ENCODE measurements at regions not wholly inside any gene's neighbourhood (a gene's known extent, or its start where the extent isn't known, plus 50 kb on each side); places are given as distances from the start of the nearest gene placed in this dataset.

DNA sequence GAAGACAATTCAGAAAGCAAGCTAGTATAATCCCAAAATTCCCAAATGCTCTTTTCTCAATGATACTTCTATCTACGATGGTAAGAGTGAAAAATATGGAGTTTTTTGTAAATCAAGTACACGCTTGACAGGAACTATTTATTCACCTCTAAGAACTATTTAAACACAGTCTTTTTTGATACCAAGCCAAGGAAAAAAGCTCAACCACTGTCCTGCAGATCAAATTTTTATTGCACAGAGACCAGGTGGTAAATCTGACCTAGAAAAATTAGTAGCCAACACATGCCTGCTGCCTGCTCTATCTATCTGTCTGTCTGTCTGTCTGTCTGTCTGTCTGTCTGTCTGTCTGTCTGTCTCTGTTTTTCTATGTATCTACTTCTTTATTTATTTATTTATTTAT lies 292.2 kb downstream of the MZT1 start:
- WGBS, 2 donors = 73 to 80% methylated on average over 2 of the region's 2 CpGs
- H3K27me3 ChIP-seq (ENCODE audit: control insufficient read depth in 3 of 3, insufficient read depth in 3 of 3, low read length in 2 of 3) = no peaks in the 10 kb centered on the region
- H3K9me3 ChIP-seq (ENCODE audit: control insufficient read depth in 4 of 4, insufficient read depth in 3 of 4, low read length in 3 of 4) = no peaks in the 10 kb centered on the region
- no peak overlapping the region for H3K9ac ChIP-seq (ENCODE audit: insufficient read depth in 1 of 2, low read length in 2 of 2)
- H3K36me3 ChIP-seq (ENCODE audit: control insufficient read depth in 4 of 4, insufficient read depth in 4 of 4, low read length in 4 of 4) = no peaks in the 10 kb centered on the region
- ATAC-seq (ENCODE audit: insufficient read depth, low FRiP score) = no peak
- DNase-seq = no peak
- no peak overlapping the region for H3K27ac ChIP-seq (ENCODE audit: low read depth in 1 of 2, low read length in 1 of 2)
- TF ChIP-seq, protein P1, sequence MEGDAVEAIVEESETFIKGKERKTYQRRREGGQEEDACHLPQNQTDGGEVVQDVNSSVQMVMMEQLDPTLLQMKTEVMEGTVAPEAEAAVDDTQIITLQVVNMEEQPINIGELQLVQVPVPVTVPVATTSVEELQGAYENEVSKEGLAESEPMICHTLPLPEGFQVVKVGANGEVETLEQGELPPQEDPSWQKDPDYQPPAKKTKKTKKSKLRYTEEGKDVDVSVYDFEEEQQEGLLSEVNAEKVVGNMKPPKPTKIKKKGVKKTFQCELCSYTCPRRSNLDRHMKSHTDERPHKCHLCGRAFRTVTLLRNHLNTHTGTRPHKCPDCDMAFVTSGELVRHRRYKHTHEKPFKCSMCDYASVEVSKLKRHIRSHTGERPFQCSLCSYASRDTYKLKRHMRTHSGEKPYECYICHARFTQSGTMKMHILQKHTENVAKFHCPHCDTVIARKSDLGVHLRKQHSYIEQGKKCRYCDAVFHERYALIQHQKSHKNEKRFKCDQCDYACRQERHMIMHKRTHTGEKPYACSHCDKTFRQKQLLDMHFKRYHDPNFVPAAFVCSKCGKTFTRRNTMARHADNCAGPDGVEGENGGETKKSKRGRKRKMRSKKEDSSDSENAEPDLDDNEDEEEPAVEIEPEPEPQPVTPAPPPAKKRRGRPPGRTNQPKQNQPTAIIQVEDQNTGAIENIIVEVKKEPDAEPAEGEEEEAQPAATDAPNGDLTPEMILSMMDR (IDR thresholded peaks at IDR 0.05; ENCODE audit: control extremely low read depth, extremely low read depth) = no peak
- H3K4me1 ChIP-seq (ENCODE audit: control insufficient read depth in 5 of 5, insufficient read depth in 5 of 5, low read length in 5 of 5) = no peaks in the 10 kb centered on the region
- H3K4me3 ChIP-seq = no peak overlapping the region

DNA sequence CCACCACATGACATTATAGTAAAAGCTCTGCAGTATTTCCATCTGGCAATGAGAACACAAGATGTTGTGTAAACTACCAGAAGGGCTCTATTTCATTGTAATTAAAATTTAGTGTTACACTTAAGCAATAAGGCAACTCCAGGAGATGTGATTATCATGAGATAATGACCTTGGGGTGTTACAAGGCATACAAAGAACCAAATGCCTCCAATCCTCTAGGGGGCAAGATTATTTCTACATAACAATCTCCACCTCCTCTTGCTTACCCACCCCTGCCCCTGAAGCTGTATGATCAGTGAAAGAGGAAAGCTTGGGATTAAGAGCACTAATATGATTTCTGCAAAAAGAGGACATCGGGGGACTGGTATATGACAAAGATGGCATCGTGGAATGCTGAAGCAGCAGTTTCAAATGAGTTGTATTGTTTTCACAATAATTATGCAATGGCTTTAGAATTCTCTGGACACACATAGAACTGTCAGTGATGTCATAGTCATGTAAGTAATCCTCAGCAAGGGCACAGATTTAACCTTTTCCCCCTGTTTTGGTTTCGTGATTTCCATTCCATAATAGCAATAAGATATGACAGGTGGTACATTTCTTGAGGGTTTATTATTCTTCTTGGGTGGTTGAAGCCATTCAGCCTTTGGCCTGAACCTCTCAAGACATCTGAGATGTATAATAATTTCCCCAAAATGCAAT lies 295.3 kb downstream of the MZT1 start:
- Histone ChIP-seq H3K9me3 (ENCODE audit: control insufficient read depth in 4 of 4, insufficient read depth in 3 of 4, low read length in 3 of 4) (no peaks in the 10 kb centered on the region), H3K27ac (ENCODE audit: low read depth in 1 of 2, low read length in 1 of 2) (no peak overlapping the region), H3K4me3 (no peak overlapping the region), H3K27me3 (ENCODE audit: control insufficient read depth in 3 of 3, insufficient read depth in 3 of 3, low read length in 2 of 3) (no peaks in the 10 kb centered on the region), H3K4me1 (ENCODE audit: control insufficient read depth in 5 of 5, insufficient read depth in 5 of 5, low read length in 5 of 5) (no peaks in the 10 kb centered on the region), H3K36me3 (ENCODE audit: control insufficient read depth in 4 of 4, insufficient read depth in 4 of 4, low read length in 4 of 4) (no peaks in the 10 kb centered on the region), H3K9ac (ENCODE audit: insufficient read depth in 1 of 2, low read length in 2 of 2) (no peak overlapping the region)
- ATAC-seq (ENCODE audit: insufficient read depth, low FRiP score) = no peak
- WGBS, 2 donors = 87 to 88% methylated on average over 3 of the region's 3 CpGs
- DNase-seq = peak in 2 of 3 donors; percentile 9 to 17
- TF ChIP-seq, protein P1 (IDR thresholded peaks at IDR 0.05; ENCODE audit: control extremely low read depth, extremely low read depth) = no peak

DNA sequence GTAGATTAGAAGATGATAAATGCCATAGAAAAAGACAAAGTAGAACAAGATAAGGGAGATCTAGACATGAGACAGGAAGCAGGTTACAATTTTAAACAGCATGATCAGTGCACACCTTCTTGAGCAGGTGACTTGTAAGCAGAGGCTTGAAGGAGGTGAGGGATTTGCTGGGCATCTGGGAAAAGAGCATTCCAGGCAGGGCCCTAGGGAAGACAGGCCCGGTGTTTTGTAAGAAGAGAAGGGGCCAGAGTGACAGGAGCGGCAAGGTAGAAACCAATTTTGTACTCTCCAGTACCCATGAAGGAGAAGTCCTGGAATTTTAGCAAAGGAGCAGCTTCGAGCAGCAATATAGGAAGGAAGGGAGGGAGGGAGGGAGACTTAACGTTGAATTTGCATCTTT lies 296.5 kb downstream of the MZT1 start:
- ATAC-seq (ENCODE audit: insufficient read depth, low FRiP score) = no peak
- no peak for DNase-seq
- WGBS, 2 donors = 54 to 67% methylated on average over 4 of the region's 4 CpGs

More for the DNA sequence above, 296.5 kb downstream of the MZT1 start:
- Histone ChIP-seq H3K9me3 (ENCODE audit: control insufficient read depth in 4 of 4, insufficient read depth in 3 of 4, low read length in 3 of 4) (no peaks in the 10 kb centered on the region), H3K4me3 (no peak overlapping the region), H3K27me3 (ENCODE audit: control insufficient read depth in 3 of 3, insufficient read depth in 3 of 3, low read length in 2 of 3) (no peaks in the 10 kb centered on the region), H3K27ac (ENCODE audit: low read depth in 1 of 2, low read length in 1 of 2) (no peak overlapping the region), H3K36me3 (ENCODE audit: control insufficient read depth in 4 of 4, insufficient read depth in 4 of 4, low read length in 4 of 4) (no peaks in the 10 kb centered on the region), H3K9ac (ENCODE audit: insufficient read depth in 1 of 2, low read length in 2 of 2) (no peak overlapping the region), H3K4me1 (ENCODE audit: control insufficient read depth in 5 of 5, insufficient read depth in 5 of 5, low read length in 5 of 5) (no peaks in the 10 kb centered on the region)
- TF ChIP-seq, protein P1 (IDR thresholded peaks at IDR 0.05; ENCODE audit: control extremely low read depth, extremely low read depth) = no peak
